ENCODE measurements at regions not wholly inside any gene's neighbourhood (a gene's known extent, or its start where the extent isn't known, plus 50 kb on each side); places are given as distances from the start of the nearest gene placed in this dataset.

DNA sequence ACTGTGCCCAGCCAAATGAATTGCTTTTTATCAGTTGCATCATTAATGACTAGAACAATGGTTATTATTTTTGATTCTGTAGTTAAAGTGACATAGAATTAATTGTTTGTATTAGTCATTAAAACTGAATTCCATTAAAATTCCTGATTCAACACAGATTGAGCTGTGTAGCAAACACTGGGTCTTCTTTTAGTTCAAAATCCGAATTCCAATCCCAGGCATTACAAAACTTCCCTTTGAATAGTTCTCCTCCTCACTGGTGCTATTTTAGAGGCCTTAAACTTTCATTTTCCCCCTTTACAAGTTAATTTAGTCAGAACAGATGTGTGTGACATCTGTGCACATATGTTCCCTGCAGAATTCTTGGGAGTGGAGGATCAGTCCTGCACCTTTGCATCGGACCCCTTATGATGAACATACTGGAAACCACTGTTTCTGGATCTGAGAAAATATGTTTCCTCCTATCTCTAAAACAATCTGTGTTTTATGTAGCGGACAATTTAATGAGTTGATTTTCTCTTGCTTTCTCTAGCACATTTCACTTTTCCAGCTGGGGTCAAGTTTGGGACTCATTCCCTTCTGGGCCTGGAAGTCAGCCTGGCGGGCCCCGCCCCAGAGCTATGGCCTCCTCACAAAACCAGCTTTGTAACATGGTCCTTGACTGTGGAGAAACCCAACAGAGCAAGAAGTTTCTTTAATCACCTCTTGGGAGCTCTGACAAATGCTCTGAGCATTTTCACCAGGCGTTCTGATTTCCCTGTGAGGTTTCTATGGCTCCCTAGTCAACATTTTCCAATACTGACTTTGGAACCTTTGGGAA, 87.9 kb upstream of the MAMDC2 start:
- DNase-seq = no peak

DNA sequence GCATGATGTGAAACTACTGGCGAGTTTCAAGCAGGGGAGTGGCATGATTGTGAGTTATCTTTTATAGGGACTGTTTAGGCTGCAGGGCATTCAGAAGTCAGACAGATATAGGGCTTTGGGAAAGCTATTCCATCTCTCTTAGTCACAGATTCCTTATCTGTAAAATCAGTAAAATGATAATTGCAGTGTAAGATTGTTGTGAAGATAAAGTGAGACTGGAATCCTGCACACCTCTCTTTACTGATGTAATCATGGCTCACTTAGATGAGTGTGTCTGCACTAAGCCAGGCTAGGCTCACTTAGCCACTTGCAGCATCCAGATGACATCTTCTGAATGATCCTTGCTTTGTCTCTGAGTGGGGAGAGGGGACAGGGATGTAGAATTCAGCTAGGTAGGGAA, 81.8 kb upstream of the MAMDC2 start:
- DNase-seq = no peak

GRCh38 chr9:69963803-69964202, 79.8 kb upstream of the MAMDC2 start:
- DNase-seq = no peak

DNA sequence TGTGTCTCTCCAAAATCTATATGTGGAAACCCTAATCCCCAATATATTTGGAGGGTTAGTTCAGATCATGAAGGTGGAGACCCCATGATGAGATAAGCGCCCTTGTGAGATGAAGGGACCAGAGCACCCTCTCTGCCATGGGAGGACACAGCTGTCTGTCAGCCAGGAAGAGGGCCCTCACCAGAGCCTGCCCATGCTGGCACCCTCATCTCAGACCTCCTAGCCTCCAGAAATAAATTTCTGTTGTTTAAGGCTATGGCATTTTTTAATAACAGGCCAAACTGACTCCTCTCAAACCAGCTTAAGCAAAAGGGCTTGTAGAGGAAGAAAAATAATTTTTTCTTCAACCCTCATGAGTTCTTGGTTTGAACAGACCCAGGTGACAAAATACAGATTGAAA, 79.2 kb upstream of the MAMDC2 start:
- DNase-seq = no peak

GRCh38 chr9:69965416-69966145, 78.1 kb upstream of the MAMDC2 start:
- DNase-seq = no peak

- DNase-seq = no peak
Measured at GRCh38 chr9:69967344-69967743, 76.3 kb upstream of the MAMDC2 start.

GRCh38 chr9:69970001-69970533, 73.6 kb upstream of the MAMDC2 start:
- DNase-seq = no peak

DNA sequence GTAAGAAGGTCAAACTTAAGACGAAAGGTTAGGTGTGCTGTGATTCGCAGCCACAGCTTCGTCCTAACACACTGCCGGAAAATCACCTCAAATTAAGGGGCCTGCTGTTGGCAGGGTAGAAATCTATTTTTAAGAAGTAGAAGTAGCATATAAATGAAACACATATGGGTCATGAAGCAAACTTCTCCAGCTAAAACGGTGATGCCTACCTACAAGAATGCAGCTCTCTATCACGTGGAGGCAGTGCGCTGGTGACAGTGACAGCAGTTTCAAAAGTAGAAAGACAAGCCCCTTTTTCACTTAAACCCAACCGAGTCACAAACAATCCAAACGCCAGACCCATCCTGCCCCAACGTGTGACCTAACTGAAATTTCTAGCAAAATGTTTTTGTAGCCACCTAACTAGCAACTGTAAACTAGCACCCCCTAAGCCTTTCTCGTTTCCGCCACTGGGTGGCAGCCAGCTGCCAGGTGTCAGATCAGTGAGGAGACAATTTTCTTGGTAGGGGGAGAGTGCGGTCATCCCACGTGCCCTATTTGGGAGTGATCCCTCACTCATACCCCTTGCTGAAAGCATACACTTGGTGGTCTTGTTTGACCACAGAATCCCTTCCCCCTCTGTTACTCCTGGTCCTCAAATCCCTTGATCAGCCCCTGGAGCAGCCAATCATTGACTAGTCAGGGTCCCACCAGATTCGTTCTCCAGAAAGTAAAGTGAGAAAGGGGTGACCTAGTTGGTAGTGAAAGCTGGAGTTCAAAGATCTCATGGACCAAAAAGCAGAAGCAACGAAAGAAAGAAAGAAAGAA, 71.8 kb upstream of the MAMDC2 start:
- peak; percentile 0 for DNase-seq

- DNase-seq = no peak
Measured at GRCh38 chr9:69975681-69976080, 68.0 kb upstream of the MAMDC2 start.

DNA sequence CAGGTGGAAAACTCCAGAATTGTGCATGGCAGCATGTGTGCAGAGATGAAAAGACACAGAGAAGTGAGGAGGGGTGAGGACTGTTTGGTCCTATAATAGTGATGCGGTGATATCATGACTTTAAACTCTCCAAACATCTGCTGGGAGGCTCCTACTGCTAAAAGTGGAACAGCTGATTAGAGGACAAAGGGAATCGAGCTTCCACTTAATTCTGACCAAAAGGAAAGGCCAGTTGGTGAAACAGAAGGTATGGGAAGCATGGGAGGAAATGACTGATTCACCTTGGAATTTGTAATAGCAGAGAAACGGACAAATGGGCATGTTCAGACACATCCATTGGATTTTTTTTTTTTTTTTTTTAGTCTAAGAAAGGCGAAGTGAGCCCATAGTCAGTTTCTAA, 67.5 kb upstream of the MAMDC2 start:
- DNase-seq = no peak

GRCh38 chr9:69980041-69980440, 63.6 kb upstream of the MAMDC2 start:
- no peak for DNase-seq

- DNase-seq = no peak
Measured at GRCh38 chr9:69980591-69980990, 63.1 kb upstream of the MAMDC2 start.

GRCh38 chr9:69981686-69982445, 61.8 kb upstream of the MAMDC2 start:
- no peak for DNase-seq

- DNase-seq = no peak
Measured at GRCh38 chr9:69984831-69985230, 58.8 kb upstream of the MAMDC2 start.

- no peak for DNase-seq
Measured at GRCh38 chr9:69985971-69986370, 57.7 kb upstream of the MAMDC2 start.

- no peak for DNase-seq
Measured at GRCh38 chr9:69986970-69987369, 56.7 kb upstream of the MAMDC2 start.

DNA sequence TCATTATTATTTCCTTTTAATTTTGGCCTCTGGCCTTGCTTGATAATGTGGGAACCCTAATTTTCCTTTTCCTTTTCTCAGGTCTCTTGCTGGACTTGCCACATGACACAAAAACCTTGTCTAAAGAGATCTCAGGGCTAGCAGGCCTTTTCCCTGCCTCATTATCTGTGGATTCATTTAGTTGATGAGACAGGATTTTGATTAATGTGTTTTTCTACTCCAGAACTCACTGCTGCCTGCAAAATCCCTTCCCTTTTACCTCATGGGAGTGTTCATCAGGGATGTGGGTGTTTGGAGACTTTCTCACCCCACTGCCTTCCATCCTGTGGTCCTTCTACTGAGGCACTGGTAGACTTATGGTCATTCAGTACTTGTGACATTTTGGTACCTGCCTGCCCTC, 56.2 kb upstream of the MAMDC2 start:
- DNase-seq = no peak

DNA sequence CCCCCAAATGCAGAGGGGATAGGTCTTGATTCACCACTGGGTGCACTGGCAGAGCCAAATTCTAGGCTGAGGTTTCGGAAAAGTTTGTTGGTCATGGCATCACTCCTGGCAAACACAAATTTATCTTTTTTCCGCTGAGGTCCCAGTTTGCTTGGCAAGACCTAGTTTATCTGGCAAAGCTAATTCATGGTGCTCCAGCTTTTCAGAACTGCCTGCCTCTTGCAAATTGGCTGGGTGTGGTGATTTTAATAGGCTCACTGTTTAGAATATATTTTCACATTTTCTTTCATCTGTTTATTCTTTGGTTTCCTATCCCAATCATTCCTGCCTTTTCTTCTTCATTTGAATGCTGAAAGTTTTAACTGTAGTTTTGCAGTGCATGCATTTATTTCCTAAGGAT, 50.5 kb upstream of the MAMDC2 start:
- no peak for DNase-seq
